ENCODE measurements at regions not wholly inside any gene's neighbourhood (a gene's known extent, or its start where the extent isn't known, plus 50 kb on each side); places are given as distances from the start of the nearest gene placed in this dataset.

DNA sequence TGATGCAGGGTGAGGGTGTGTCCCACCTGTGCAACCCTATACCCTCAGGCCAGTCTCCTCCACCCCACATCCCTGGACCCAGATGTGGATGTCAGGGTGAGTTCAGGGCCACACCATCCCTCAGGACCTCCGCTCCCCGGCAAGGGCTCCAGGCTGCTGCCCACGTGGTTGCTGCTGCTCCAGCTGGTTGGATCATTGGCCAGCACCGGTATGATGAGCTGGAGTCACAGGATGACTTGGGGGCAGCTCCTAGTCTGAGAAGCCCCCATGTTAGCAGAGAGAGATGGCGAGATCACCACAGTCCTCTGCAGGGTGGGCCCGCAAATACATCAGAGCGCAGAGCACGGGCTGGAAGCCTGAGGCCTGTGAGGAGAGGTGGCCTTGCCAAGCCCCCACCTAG lies 103.3 kb upstream of the GDF10 start:
- H3K27me3 Mint-ChIP-seq, result no peaks in the 10 kb centered on the region
- no peak overlapping the region for H3K27ac Mint-ChIP-seq
- intact Hi-C loops (cut with micrococcal nuclease), result no loop called here
- H3K4me1 Mint-ChIP-seq (ENCODE audit: low read depth), result no peaks in the 10 kb centered on the region
- H3K36me3 Mint-ChIP-seq (ENCODE audit: low read depth), result no peaks in the 10 kb centered on the region
- H3K9me3 Mint-ChIP-seq, result no peaks in the 10 kb centered on the region
- H3K4me3 Mint-ChIP-seq, result no peak overlapping the region

GRCh38 chr10:47198221-47198620 lies 101.8 kb upstream of the GDF10 start:
- no peaks in the 10 kb centered on the region for H3K4me1 Mint-ChIP-seq (ENCODE audit: low read depth)

GRCh38 chr10:47205192-47205591 lies 94.8 kb upstream of the GDF10 start:
- Mint-ChIP-seq H3K9me3 (no peaks in the 10 kb centered on the region), H3K36me3 (ENCODE audit: low read depth) (no peaks in the 10 kb centered on the region), H3K27ac (no peak overlapping the region), H3K4me1 (ENCODE audit: low read depth) (peaks cover 5% of the 10 kb centered on the region), H3K27me3 (no peaks in the 10 kb centered on the region), H3K4me3 (no peak overlapping the region)
- intact Hi-C loops (cut with micrococcal nuclease), result no loop called here

More at GRCh38 chr10:47198221-47198620, 101.8 kb upstream of the GDF10 start:
- Mint-ChIP-seq H3K4me3 (no peak overlapping the region), H3K36me3 (ENCODE audit: low read depth) (no peaks in the 10 kb centered on the region), H3K27me3 (no peaks in the 10 kb centered on the region), H3K27ac (no peak overlapping the region), H3K9me3 (no peaks in the 10 kb centered on the region)
- intact Hi-C loops (cut with micrococcal nuclease), result no loop called here

GRCh38 chr10:47206449-47207280 lies 93.3 kb upstream of the GDF10 start:
- no peaks in the 10 kb centered on the region for H3K9me3 Mint-ChIP-seq
- intact Hi-C loops (cut with micrococcal nuclease), result no loop called here
- peaks cover 5% of the 10 kb centered on the region for H3K4me1 Mint-ChIP-seq (ENCODE audit: low read depth)
- no peak overlapping the region for H3K27ac Mint-ChIP-seq
- H3K36me3 Mint-ChIP-seq (ENCODE audit: low read depth), result no peaks in the 10 kb centered on the region
- H3K27me3 Mint-ChIP-seq, result no peaks in the 10 kb centered on the region
- H3K4me3 Mint-ChIP-seq, result no peak overlapping the region

DNA sequence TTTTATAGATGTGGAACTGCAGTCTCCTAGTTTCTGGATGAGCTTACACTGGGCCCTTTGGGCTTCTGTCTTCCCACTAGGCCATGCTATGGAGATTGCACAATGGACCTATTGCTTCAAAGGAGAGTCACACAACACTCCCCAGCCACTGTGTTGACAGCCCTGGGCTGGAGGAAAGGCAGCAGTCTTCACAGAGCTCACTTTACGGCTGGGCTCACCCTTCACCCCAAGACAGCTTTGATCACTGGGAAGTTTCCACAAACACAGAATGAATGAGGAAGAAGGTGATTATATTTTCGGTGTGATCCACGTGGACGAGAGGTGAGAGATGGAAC lies 92.7 kb upstream of the GDF10 start:
- no peak overlapping the region for H3K27ac Mint-ChIP-seq
- no peaks in the 10 kb centered on the region for H3K27me3 Mint-ChIP-seq
- no peaks in the 10 kb centered on the region for H3K36me3 Mint-ChIP-seq (ENCODE audit: low read depth)
- no peak overlapping the region for H3K4me3 Mint-ChIP-seq
- peaks cover 2% of the 10 kb centered on the region for H3K9me3 Mint-ChIP-seq
- H3K4me1 Mint-ChIP-seq (ENCODE audit: low read depth), result peaks cover 5% of the 10 kb centered on the region
- intact Hi-C loops (cut with micrococcal nuclease), result no loop called here

- Mint-ChIP-seq H3K27me3 (no peaks in the 10 kb centered on the region), H3K27ac (no peak overlapping the region), H3K4me1 (ENCODE audit: low read depth) (peaks cover 5% of the 10 kb centered on the region), H3K4me3 (no peak overlapping the region), H3K36me3 (ENCODE audit: low read depth) (no peaks in the 10 kb centered on the region), H3K9me3 (peaks cover 9% of the 10 kb centered on the region)
- intact Hi-C loops (cut with micrococcal nuclease), result no loop called here
Measured at GRCh38 chr10:47207894-47208469, 92.0 kb upstream of the GDF10 start.

- Mint-ChIP-seq H3K36me3 (ENCODE audit: low read depth) (no peaks in the 10 kb centered on the region), H3K27ac (no peak overlapping the region), H3K27me3 (no peaks in the 10 kb centered on the region), H3K4me1 (ENCODE audit: low read depth) (peaks cover 5% of the 10 kb centered on the region), H3K4me3 (no peak overlapping the region), H3K9me3 (peaks cover 9% of the 10 kb centered on the region)
- intact Hi-C loops (cut with micrococcal nuclease), result no loop called here
Measured at GRCh38 chr10:47209466-47209865, 90.5 kb upstream of the GDF10 start.

DNA sequence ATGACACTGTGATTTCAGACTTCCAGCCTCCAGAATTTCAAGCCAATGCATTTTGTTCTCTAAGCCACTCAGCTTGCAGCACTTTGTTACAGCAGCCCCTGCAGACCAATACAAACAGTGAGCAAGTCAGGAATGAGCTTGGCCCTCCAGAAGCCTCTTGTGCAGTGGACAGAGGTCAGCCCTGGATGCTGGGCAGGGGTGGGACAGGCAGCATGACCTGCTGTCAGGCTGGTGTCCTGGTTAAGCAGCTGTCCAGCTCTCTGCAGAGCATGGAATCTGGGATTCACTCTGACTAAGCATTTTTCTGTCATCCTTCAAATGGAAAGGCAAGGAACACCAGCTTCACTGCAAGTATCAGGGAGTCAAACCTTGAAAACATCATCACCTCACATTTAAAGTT lies 85.5 kb upstream of the GDF10 start:
- intact Hi-C loops (cut with micrococcal nuclease), result no loop called here
- Mint-ChIP-seq H3K27me3 (peaks cover 3% of the 10 kb centered on the region), H3K9me3 (peaks cover 9% of the 10 kb centered on the region), H3K4me3 (no peak overlapping the region), H3K27ac (no peak overlapping the region), H3K4me1 (ENCODE audit: low read depth) (no peaks in the 10 kb centered on the region), H3K36me3 (ENCODE audit: low read depth) (no peaks in the 10 kb centered on the region)

GRCh38 chr10:47217113-47217512 lies 82.9 kb upstream of the GDF10 start:
- H3K9me3 Mint-ChIP-seq, result peaks cover 9% of the 10 kb centered on the region
- no peaks in the 10 kb centered on the region for H3K4me1 Mint-ChIP-seq (ENCODE audit: low read depth)
- H3K4me3 Mint-ChIP-seq, result no peak overlapping the region
- no peaks in the 10 kb centered on the region for H3K36me3 Mint-ChIP-seq (ENCODE audit: low read depth)
- H3K27ac Mint-ChIP-seq, result no peak overlapping the region
- intact Hi-C loops (cut with micrococcal nuclease), result no loop called here
- H3K27me3 Mint-ChIP-seq, result peaks cover 6% of the 10 kb centered on the region

DNA sequence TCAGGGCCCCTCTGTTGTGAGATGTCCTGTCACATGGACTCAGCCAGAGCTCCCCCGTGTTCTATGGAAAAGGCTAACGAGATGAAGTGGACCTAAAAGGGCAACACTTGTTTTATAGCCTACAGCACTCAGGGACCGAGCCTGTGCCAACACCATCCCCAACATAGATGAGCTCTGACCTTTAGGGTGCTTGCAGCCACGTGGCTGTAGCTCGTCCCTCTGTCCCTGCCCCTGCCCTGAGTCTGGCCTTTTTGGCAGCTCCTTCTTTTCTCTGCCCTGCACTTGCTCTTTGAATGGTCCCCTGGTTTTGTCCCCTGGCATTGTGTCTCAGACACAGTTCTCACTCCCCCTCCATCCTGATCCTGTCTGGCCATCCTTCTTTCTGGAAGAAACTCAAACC lies 81.2 kb upstream of the GDF10 start:
- Mint-ChIP-seq H3K9me3 (no peaks in the 10 kb centered on the region), H3K27me3 (peaks cover 6% of the 10 kb centered on the region), H3K36me3 (ENCODE audit: low read depth) (no peaks in the 10 kb centered on the region), H3K4me1 (ENCODE audit: low read depth) (no peaks in the 10 kb centered on the region), H3K27ac (no peak overlapping the region), H3K4me3 (no peak overlapping the region)
- intact Hi-C loops (cut with micrococcal nuclease), result no loop called here

DNA sequence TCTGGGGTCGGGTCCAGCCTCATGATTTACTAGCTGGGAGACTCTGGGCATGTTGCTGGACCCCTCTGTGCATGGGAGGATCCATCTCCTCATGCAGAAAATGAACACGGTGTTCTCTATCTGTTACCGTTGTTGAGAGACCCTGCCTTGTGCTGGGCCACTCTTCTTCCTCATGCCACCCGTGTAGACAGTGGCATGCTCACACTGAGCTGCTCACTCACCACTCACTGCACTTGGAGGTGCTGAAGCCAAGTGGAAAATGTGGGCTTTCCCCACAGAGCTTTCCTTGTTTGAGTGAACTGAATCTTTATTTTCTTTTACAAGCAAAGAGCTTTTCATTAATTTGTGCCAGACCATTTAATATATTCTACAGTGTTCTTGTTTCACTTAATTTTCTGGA lies 77.5 kb upstream of the GDF10 start:
- no peaks in the 10 kb centered on the region for H3K9me3 Mint-ChIP-seq
- peaks cover 8% of the 10 kb centered on the region for H3K27me3 Mint-ChIP-seq
- no peak overlapping the region for H3K4me3 Mint-ChIP-seq
- H3K27ac Mint-ChIP-seq, result no peak overlapping the region
- intact Hi-C loops (cut with micrococcal nuclease), result no loop called here
- H3K4me1 Mint-ChIP-seq (ENCODE audit: low read depth), result no peaks in the 10 kb centered on the region
- no peaks in the 10 kb centered on the region for H3K36me3 Mint-ChIP-seq (ENCODE audit: low read depth)

DNA sequence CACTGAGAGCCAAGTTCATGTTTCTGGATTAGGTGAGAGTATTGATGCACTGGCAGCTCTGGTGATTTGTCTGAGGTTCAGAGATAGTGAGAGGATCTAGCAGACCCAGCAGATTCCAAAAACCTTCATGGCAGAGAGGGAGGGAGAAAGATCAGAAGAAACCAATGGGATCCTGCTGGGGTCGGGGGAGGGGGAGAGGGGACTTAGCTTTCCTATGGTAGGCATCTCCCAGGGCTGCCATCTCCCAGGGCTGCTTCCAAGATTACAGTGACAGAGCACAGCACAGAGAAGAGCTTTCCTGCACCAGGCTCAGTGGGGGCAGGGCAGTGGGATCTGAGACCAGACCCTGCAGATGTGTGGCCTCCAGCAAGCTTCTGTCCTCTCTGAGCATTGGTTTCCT lies 76.8 kb upstream of the GDF10 start:
- no peak overlapping the region for H3K27ac Mint-ChIP-seq
- intact Hi-C loops (cut with micrococcal nuclease), result no loop called here
- H3K9me3 Mint-ChIP-seq, result no peaks in the 10 kb centered on the region
- H3K27me3 Mint-ChIP-seq, result peaks cover 10% of the 10 kb centered on the region
- no peaks in the 10 kb centered on the region for H3K36me3 Mint-ChIP-seq (ENCODE audit: low read depth)
- no peak overlapping the region for H3K4me3 Mint-ChIP-seq
- no peaks in the 10 kb centered on the region for H3K4me1 Mint-ChIP-seq (ENCODE audit: low read depth)

GRCh38 chr10:47224546-47225218 lies 75.3 kb upstream of the GDF10 start:
- intact Hi-C loops (cut with micrococcal nuclease), result no loop called here
- peaks cover 12% of the 10 kb centered on the region for H3K27me3 Mint-ChIP-seq
- no peaks in the 10 kb centered on the region for H3K4me1 Mint-ChIP-seq (ENCODE audit: low read depth)
- H3K27ac Mint-ChIP-seq, result no peak overlapping the region
- no peak overlapping the region for H3K4me3 Mint-ChIP-seq
- H3K36me3 Mint-ChIP-seq (ENCODE audit: low read depth), result no peaks in the 10 kb centered on the region
- H3K9me3 Mint-ChIP-seq, result peaks cover 7% of the 10 kb centered on the region

DNA sequence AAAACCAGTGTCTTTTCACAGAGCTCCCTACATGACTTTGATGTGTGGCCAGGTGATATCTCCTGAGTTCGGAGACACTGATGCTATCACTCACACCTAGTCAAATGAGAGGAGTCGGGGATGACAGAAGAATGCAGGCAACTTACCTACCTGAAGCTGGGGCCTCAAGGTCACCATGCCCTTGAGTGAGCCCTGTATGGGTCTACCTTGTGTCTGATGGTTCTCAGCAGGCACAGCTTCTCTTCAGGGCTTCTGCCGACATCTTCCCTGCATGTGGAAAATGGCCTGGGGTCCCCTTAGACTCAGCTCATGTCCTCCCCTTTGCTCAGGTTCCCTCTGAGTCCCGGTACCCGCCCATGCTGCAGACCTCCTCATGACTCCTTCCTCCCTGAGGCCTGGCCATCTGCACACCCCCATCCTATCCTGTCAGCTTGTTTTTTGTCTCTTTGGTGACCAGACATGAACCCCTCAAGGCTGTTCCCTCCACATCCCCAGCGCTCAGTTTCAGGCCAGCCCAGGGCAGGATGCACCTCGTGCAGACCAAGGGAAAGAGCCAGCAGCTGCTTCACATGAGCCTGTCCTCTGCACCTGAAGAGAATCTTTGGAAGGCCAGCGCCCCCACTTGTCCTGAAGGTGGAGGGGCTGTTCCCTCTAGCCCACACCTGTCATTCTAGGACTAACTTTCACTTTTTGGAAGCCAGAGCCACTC lies 74.6 kb upstream of the GDF10 start:
- Mint-ChIP-seq H3K27me3 (peaks cover 12% of the 10 kb centered on the region), H3K36me3 (ENCODE audit: low read depth) (no peaks in the 10 kb centered on the region), H3K27ac (no peak overlapping the region), H3K9me3 (peaks cover 7% of the 10 kb centered on the region), H3K4me1 (ENCODE audit: low read depth) (no peaks in the 10 kb centered on the region), H3K4me3 (no peak overlapping the region)
- intact Hi-C loops (cut with micrococcal nuclease), result no loop called here

All from dendritic cell treated with granulocyte-macrophage colony-stimulating factor and Interleukin-4, amounts not matched to agents 40 ng/mL and 50 ng/mL, for 4 days (primary cell).